H9 (cell line): ENCODE measurements at regions not wholly inside any gene's neighbourhood (a gene's known extent, or its start where the extent isn't known, plus 50 kb on each side); places are given as distances from the start of the nearest gene placed in this dataset.
"Not testable (repeated sequence)": the region's sequence is repeated elsewhere in the genome, so short reads cannot be mapped to it uniquely, and the experiment has no call there.

ENCODE experiments used
- DNase-seq: peaks from one replicate; pipeline ENCODE4 v3.0.0-alpha.2; 2017
- H2AFZ ChIP-seq: one replicate; pipeline ENCODE4 v1.6.1; 2013; ENCODE audit warnings: mild to moderate bottlenecking, low read length, control low read depth, moderate library complexity
- H2AK5ac ChIP-seq: 2 replicates; pipeline ENCODE4 v1.6.1; 2013; ENCODE audit warnings: low read length, control low read depth, mixed read lengths; ENCODE audit not compliant: insufficient read length
- H2BK120ac ChIP-seq: one replicate; pipeline ENCODE4 v1.6.1; 2013; ENCODE audit warnings: low read depth, mild to moderate bottlenecking, low read length, control low read depth, inconsistent platforms; ENCODE audit not compliant: poor library complexity, severe bottlenecking
- H2BK12ac ChIP-seq: 2 replicates; pipeline ENCODE4 v1.6.1; 2013; ENCODE audit warnings: low read length, control low read depth, mixed read lengths, low read depth; ENCODE audit not compliant: insufficient read length
- H2BK15ac ChIP-seq: 2 replicates; pipeline ENCODE4 v1.6.1; 2013; ENCODE audit warnings: low read depth, low read length, control low read depth
- H2BK20ac ChIP-seq: one replicate; pipeline ENCODE4 v1.6.1; 2013; ENCODE audit warnings: low read depth, mild to moderate bottlenecking, low read length, control low read depth, inconsistent platforms; ENCODE audit not compliant: poor library complexity, severe bottlenecking
- H2BK5ac ChIP-seq: 2 replicates; pipeline ENCODE4 v1.6.1; 2013; ENCODE audit warnings: low read length, control low read depth, mixed read lengths; ENCODE audit not compliant: insufficient read length
- H3K14ac ChIP-seq: 2 replicates; pipeline ENCODE4 v1.6.1; 2013; ENCODE audit warnings: low read length, control low read depth; ENCODE audit not compliant: insufficient read depth
- H3K18ac ChIP-seq: 2 replicates; pipeline ENCODE4 v1.6.1; 2013; ENCODE audit warnings: low read depth, mild to moderate bottlenecking, mixed read lengths, low read length, control low read depth; ENCODE audit not compliant: insufficient read length
- H3K23ac ChIP-seq: 2 replicates; pipeline ENCODE4 v1.6.1; 2013; ENCODE audit warnings: low read length, control low read depth, mixed read lengths, low read depth; ENCODE audit not compliant: insufficient read length
- H3K23me2 ChIP-seq: 2 replicates; pipeline ENCODE4 v1.6.1; 2013; ENCODE audit warnings: low read depth, mild to moderate bottlenecking, mixed read lengths, low read length, control low read depth; ENCODE audit not compliant: insufficient read length, poor library complexity, severe bottlenecking
- H3K27ac ChIP-seq: 2 replicates; pipeline ENCODE4 v1.5.1; 2013; ENCODE audit warnings: low read length, control low read depth, mixed read lengths, low read depth; ENCODE audit not compliant: insufficient read length
- H3K27me3 ChIP-seq: 2 replicates; pipeline ENCODE4 v1.6.1; 2013; ENCODE audit warnings: low read length, control low read depth, inconsistent platforms; ENCODE audit not compliant: insufficient read depth
- H3K4ac ChIP-seq: 2 replicates; pipeline ENCODE4 v1.6.1; 2013; ENCODE audit warnings: low read depth, mild to moderate bottlenecking, control low read depth, inconsistent platforms, low read length, moderate library complexity
- H3K4me1 ChIP-seq: 2 replicates; pipeline ENCODE4 v1.6.1; 2013; ENCODE audit warnings: low read length, control low read depth, inconsistent platforms; ENCODE audit not compliant: insufficient read depth
- H3K4me2 ChIP-seq: 2 replicates; pipeline ENCODE4 v1.6.1; 2013; ENCODE audit warnings: low read length, control low read depth, mixed read lengths; ENCODE audit not compliant: insufficient read length, insufficient read depth
- H3K56ac ChIP-seq: 2 replicates; pipeline ENCODE4 v1.6.1; 2013; ENCODE audit warnings: low read depth, mild to moderate bottlenecking, mixed read lengths, low read length, control low read depth; ENCODE audit not compliant: insufficient read length
- H3K79me1 ChIP-seq: 2 replicates; pipeline ENCODE4 v1.6.1; 2013; ENCODE audit warnings: low read depth, mild to moderate bottlenecking, moderate library complexity, low read length, control low read depth, inconsistent platforms; ENCODE audit not compliant: insufficient read depth, poor library complexity, severe bottlenecking
- H3K79me2 ChIP-seq: 2 replicates; pipeline ENCODE4 v1.6.1; 2013; ENCODE audit warnings: low read length, control low read depth, inconsistent platforms; ENCODE audit not compliant: insufficient read depth
- H3K9ac ChIP-seq: 2 replicates; pipeline ENCODE4 v1.6.1; 2013; ENCODE audit warnings: low read length, control low read depth, mixed read lengths; ENCODE audit not compliant: insufficient read length; ENCODE audit errors: extremely low read depth
- H3K9me3 ChIP-seq: one replicate; pipeline ENCODE4 v1.6.1; 2013; ENCODE audit warnings: low read depth, low read length, inconsistent platforms; ENCODE audit not compliant: control insufficient read depth
- H3T11ph ChIP-seq: one replicate; pipeline ENCODE4 v1.6.1; 2013; ENCODE audit warnings: mild to moderate bottlenecking, low read length, control low read depth, inconsistent platforms
- H4K20me1 ChIP-seq: one replicate; pipeline ENCODE4 v1.6.1; 2013; ENCODE audit not compliant: control insufficient read depth, insufficient read length, insufficient read depth
- H4K5ac ChIP-seq: 2 replicates; pipeline ENCODE4 v1.6.1; 2013; ENCODE audit warnings: low read depth, mild to moderate bottlenecking, mixed read lengths, low read length, control low read depth; ENCODE audit not compliant: insufficient read length
- H4K8ac ChIP-seq: replicated peaks from 2 replicates; pipeline ENCODE4 v1.6.1; 2013; ENCODE audit warnings: low read length, control low read depth, mixed read lengths, low read depth; ENCODE audit not compliant: insufficient read length
- H4K91ac ChIP-seq: 2 replicates; pipeline ENCODE4 v1.6.1; 2013; ENCODE audit warnings: low read depth, mild to moderate bottlenecking, moderate library complexity, mixed read lengths, low read length, control low read depth; ENCODE audit not compliant: insufficient read length
- H3K27ac Mint-ChIP-seq, 3 experiments: 2 replicates in 2 of 3; 3 replicates in 1 of 3; pipeline ENCODE4 v1.8.0; 2020 to 2021; ENCODE audit warnings: mixed read lengths in 3 of 3, mild to moderate bottlenecking in 1 of 3, moderate library complexity in 1 of 3
- H3K27me3 Mint-ChIP-seq: 2 replicates; pipeline ENCODE4 v1.8.0; 2021; ENCODE audit warnings: low read depth, mild to moderate bottlenecking, moderate library complexity, mixed read lengths
- H3K36me3 Mint-ChIP-seq, 3 experiments: 2 replicates in 2 of 3; 3 replicates in 1 of 3; pipeline ENCODE4 v1.8.0; 2020 to 2021; ENCODE audit warnings: low read depth in 3 of 3, mixed read lengths in 3 of 3; ENCODE audit not compliant: insufficient read depth in 1 of 3
- H3K4me1 Mint-ChIP-seq, 2 experiments: 2 replicates each; pipeline ENCODE4 v1.8.0; 2020; ENCODE audit warnings: mixed read lengths in 2 of 2
- H3K4me3 Mint-ChIP-seq, 2 experiments: 2 replicates in 1 of 2; 3 replicates in 1 of 2; pipeline ENCODE4 v1.8.0; 2020 to 2021; ENCODE audit warnings: mild to moderate bottlenecking in 2 of 2, mixed read lengths in 2 of 2, moderate library complexity in 1 of 2
- H3K9me3 Mint-ChIP-seq, 2 experiments: 2 replicates in 1 of 2; 3 replicates in 1 of 2; pipeline ENCODE4 v1.8.0; 2020; ENCODE audit warnings: mild to moderate bottlenecking in 2 of 2, mixed read lengths in 2 of 2, moderate library complexity in 1 of 2
- WGBS: extraction: QIAGEN DNeasy Blood & Tissue Kit; methylation state at CpG from one replicate; pipeline ENCODE4 v1.1.7; 2013; ENCODE audit warnings: missing lambda C conversion rate, low lambda C conversion rate, mixed read lengths; ENCODE audit not compliant: insufficient read length; ENCODE audit errors: extremely low coverage; 5-methylcytosine and 5-hydroxymethylcytosine counted together

- not testable (repeated sequence) for H4K5ac ChIP-seq, H3K79me1 ChIP-seq, H3K4me1 Mint-ChIP-seq, H2AFZ ChIP-seq, H3K4me1 ChIP-seq, H3K79me2 ChIP-seq, H3K9me3 Mint-ChIP-seq, H4K20me1 ChIP-seq, H3K4me2 ChIP-seq, H3K23me2 ChIP-seq, H4K8ac ChIP-seq, H2BK5ac ChIP-seq, H3K9me3 ChIP-seq, H3K56ac ChIP-seq, H3K23ac ChIP-seq, H2BK20ac ChIP-seq, H2AK5ac ChIP-seq, H3K27ac Mint-ChIP-seq, H3K27me3 ChIP-seq, H3K9ac ChIP-seq, H2BK15ac ChIP-seq, H3K4ac ChIP-seq, H4K91ac ChIP-seq, H3K14ac ChIP-seq, DNase-seq, H3K36me3 Mint-ChIP-seq, H3K27ac ChIP-seq, H2BK12ac ChIP-seq, H2BK120ac ChIP-seq, H3K18ac ChIP-seq, H3T11ph ChIP-seq
- peaks cover 12% of the 10 kb centered on the region for H3K27me3 Mint-ChIP-seq
- no CpG with 5 or more reads among the region's 29 CpGs for WGBS
- peak overlapping the region; percentile 37 to 77; a peak in 4 of 5 replicates for H3K4me3 Mint-ChIP-seq
Measured at GRCh38 chr2:90322982-90323381, 1631.5 kb downstream of the RPIA start.

- H3K4me3 Mint-ChIP-seq, H3K4me1 Mint-ChIP-seq: not testable (repeated sequence)
- H3K27me3 Mint-ChIP-seq, result peaks cover 12% of the 10 kb centered on the region
Measured at GRCh38 chr2:90323612-90324558, 1632.4 kb downstream of the RPIA start.

More at GRCh38 chr2:90323612-90324558, 1632.4 kb downstream of the RPIA start:
- H2BK5ac ChIP-seq, H3K23me2 ChIP-seq, H4K20me1 ChIP-seq, H2BK20ac ChIP-seq, H3K36me3 Mint-ChIP-seq, H3K4me2 ChIP-seq, H3K27me3 ChIP-seq, H3K9me3 ChIP-seq, H4K91ac ChIP-seq, H3T11ph ChIP-seq, H3K27ac ChIP-seq, H3K27ac Mint-ChIP-seq, H4K8ac ChIP-seq, H2BK120ac ChIP-seq, H2AK5ac ChIP-seq, H3K9ac ChIP-seq, H3K4ac ChIP-seq, H3K9me3 Mint-ChIP-seq, H2BK12ac ChIP-seq, H3K18ac ChIP-seq, H3K79me1 ChIP-seq, H3K79me2 ChIP-seq, H2AFZ ChIP-seq, H3K23ac ChIP-seq, H2BK15ac ChIP-seq, H4K5ac ChIP-seq, H3K56ac ChIP-seq, H3K4me1 ChIP-seq, H3K14ac ChIP-seq: not testable (repeated sequence)
- no CpG with 5 or more reads among the region's 134 CpGs for WGBS
- peak; percentile 19 for DNase-seq
